RCC 7860 (cell line): ENCODE measurements at regions not wholly inside any gene's neighbourhood (a gene's known extent, or its start where the extent isn't known, plus 50 kb on each side); places are given as distances from the start of the nearest gene placed in this dataset.
"Not testable (repeated sequence)": the region's sequence is repeated elsewhere in the genome, so short reads cannot be mapped to it uniquely, and the experiment has no call there.

ENCODE experiments used
- DNase-seq: peaks from one replicate; pipeline ENCODE4 v3.0.0-alpha.2; 2015; ENCODE audit warnings: low spot score
- FAIRE-seq: peaks from 2 replicates; lab custom pipeline; 2012; peaks lifted over from hg19 to GRCh38; lab: Jason Lieb, UNC

GRCh38 chr21:28226563-28226962 is 766.1 kb downstream of the LTN1 start:
- no peak for DNase-seq
- FAIRE-seq: no peak

DNA sequence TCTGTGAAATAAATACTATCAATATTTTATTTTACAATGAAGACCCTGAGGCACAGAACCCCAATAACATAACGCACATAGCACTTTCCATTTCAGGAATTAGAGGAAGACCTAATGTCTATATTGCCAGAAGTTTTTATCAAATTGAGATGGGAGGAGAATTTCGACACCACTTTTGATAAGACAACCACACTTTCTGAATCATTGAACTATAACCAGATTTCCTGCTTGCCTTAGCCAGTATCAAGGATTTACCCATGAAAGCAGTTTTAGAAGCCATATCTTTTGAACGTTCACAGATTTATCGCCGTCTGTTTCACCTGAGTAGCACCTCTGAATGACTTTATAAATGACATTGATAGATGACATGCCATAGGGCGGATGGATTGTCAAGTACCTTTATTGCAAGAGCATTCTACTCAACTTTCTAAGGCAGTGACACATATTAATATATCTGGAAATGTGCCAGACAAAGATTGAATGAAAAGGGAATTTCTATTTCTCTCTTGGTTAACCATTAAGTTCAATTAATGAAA is 768.4 kb downstream of the LTN1 start:
- FAIRE-seq: peak; percentile 48
- DNase-seq: no peak

GRCh38 chr21:28221984-28222383 is 770.7 kb downstream of the LTN1 start:
- FAIRE-seq (peak; percentile 33), DNase-seq (no peak)

DNA sequence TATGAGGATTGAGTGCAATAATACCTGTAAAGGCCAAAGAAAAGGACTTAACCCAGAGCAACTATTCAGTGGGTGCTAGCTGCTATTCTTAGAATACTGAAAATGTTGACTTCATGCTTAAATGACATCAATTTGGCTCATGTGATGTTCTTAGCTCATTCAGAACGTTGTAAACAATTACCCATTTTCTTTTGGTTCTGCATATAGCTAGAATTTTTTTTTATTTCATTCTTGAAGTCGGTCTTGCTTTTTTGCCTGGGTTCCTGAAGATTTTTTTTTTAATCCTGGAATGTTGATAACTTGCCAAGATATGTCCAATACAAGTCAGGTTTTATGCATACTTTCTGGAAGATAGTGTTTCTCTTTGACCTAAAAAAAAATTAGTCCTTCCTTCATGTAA is 772.0 kb downstream of the LTN1 start:
- DNase-seq (no peak), FAIRE-seq (no peak)

DNA sequence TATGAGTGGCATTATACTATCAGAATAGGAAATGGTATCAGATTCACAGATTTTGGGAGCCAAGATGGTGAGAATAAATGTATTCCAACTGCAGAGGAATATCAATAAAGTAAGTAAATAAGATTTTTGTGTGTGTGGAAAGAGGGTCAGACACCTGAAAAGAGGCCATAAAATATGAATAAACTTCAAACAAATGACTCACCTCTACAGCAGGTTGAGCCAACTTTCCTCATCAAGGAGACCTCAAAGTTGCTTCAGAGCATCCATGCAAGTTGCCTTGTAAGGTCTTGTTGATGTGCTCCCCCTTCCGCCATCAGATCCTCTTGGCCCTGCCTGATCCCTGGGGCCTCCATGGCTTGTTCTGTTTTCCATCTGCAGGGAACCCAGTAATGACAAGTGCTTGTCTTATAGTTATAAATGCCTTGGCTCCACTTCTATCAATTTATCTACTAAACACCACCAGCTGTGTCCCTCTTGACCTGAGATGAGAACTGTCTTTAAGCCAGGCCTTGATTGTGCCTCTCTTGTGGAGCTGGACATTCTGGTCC is 775.6 kb downstream of the LTN1 start:
- FAIRE-seq (no peak), DNase-seq (no peak)

DNA sequence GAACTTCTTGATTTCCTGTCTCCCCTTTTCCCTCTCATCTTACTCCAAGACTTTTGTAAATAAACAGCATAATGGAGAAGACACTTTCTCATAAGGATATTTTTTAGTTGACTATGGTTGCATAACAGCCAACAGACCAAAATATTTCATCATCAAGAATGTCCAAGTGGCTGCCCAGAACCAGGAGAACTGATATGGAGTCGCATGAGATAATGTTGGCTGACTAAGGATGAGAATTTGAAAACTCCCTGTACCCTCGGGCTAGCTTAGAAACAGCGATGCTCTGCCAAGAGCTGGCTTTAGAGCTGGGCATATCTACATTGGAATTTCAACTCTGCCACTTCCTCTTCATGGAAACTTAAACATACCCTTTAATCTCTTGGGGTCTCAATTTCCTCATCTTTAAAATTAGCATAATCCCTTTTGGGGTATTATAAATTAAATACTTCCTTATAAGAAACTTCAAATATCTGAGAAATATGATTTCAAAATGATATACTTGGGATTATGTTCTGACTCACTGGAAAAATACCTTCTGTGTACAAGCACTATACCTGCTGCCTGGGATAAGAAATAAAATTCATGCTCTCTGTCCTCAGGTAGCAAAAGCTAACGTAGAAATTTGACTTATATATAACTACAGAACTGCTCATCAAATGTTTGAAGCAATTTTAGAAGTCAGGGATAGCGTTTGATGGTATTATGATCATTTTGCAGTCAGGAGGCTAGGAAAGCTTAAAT is 777.3 kb downstream of the LTN1 start:
- no peak for FAIRE-seq
- DNase-seq: no peak

- FAIRE-seq: no peak
- DNase-seq: no peak
Observed at GRCh38 chr21:28214786-28215185, 777.9 kb downstream of the LTN1 start.

DNA sequence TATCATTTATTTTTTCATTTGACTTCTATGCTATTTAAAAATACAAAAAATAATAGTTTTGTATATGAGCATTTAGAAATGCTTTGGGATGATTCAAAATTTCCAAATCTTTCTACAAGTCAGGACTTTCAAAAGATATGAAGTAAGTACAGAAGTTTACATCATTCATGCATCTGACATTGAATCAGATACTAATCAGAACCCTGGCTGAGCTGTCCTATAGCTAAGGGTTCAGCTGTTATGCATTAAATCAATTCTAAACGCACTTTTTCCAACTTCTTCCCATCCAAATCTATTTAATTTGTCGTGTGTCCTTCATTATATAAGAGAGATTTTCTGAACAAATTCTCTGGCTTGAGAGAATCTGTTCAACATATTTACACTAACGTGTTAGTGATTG is 779.4 kb downstream of the LTN1 start:
- no peak for DNase-seq
- FAIRE-seq: no peak

- DNase-seq: no peak
- no peak for FAIRE-seq
Observed at GRCh38 chr21:28212061-28212460, 780.6 kb downstream of the LTN1 start.

- DNase-seq: no peak
- FAIRE-seq: no peak
Observed at GRCh38 chr21:28207436-28208173, 785.1 kb downstream of the LTN1 start.

DNA sequence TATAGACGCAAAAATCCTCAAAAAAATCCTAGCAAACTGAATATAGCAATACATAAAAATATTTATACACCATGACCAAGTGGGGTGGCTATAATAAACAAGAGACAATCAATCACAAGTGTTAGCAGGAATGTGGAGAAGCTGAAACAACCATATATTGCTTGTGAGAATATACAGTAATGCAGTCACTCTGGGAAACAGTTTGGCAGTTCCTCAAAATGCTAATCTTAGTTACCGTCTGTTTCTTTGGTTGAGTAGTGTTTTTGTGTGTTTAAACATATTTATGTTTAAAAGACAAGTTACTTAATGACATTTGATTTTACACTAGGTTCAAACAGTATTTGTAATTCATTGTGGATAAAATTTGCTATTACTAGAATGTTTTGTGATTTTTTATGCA is 792.0 kb downstream of the LTN1 start:
- FAIRE-seq: no peak
- DNase-seq: no peak

GRCh38 chr21:28196981-28197380 is 795.7 kb downstream of the LTN1 start:
- no peak for FAIRE-seq
- no peak for DNase-seq

- FAIRE-seq (no peak), DNase-seq (no peak)
Observed at GRCh38 chr21:28193189-28193588, 799.5 kb downstream of the LTN1 start.

DNA sequence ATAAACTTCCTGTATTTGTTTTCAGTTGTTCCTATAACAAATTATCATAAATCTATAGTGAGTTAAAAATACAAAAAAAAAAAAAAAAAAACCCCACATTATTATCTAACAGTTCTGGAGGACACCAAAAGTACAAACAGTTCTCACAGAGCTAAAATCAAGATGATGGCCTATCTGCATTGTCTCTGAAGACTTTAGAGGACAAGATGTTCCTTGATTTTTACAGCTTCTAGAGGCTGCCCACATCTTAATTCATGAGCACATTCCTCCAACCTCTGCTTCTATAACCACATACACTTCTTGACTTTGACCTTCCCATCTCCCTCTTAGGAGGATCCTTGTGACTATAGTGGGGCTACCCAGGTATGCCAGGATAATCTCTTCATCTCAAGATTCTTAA is 806.1 kb downstream of the LTN1 start:
- FAIRE-seq (no peak), DNase-seq (no peak)

DNA sequence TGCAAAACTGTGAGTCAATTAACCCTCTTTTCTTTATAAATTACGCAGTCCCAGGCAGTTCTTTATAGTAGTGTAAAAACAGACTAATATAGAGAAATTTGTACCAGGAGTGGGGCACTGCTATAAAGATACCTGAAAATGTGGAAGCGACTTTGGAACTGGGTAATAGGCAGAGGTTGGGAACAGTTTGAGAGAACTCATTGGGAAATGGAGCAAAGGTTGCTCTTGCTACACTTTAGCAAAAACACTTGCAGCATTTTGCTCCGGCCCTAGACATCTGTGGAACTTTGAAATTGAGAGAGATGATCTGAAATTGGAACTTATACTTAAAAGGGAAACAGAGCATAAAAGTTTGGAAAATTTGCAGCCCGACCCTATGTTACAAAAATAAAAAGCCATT is 810.9 kb downstream of the LTN1 start:
- no peak for DNase-seq
- no peak for FAIRE-seq

DNA sequence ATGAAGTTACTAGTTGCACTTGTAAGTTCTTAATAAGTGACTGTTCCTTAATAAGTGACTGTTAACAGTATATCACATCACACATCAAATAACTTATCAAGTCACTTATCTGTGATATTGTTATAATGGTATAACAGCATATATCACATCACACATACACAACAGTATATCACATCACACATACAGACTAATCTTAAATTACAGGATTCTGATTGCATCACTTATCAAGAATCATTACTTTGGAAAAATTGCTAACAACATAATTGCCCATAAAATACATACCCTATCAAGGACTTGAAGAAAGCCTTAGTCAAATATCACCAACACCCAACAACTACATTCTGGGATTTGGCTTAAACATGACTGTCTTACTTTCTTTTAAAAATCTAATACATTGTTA is 813.5 kb downstream of the LTN1 start:
- FAIRE-seq: peak; percentile 10
- no peak for DNase-seq

DNA sequence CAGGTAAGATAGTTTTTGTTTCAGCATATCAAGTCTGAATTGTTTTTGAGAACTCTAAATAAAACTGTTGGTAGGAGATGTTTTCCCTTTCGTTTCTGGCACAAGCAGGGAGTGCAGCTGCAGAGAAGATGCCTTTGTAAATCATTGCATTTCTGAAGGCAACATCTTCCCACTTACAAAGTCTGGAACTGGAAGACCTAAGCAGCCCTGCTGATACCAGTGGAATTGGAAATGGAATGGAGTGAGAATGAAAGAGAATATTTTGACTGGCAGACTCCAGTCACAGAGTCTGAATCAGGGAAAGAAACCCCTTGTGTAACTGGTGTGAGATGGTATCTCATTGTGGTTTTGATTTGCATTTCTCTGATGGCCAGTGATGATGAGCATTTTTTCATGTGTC is 815.6 kb downstream of the LTN1 start:
- FAIRE-seq: no peak
- DNase-seq: no peak

DNA sequence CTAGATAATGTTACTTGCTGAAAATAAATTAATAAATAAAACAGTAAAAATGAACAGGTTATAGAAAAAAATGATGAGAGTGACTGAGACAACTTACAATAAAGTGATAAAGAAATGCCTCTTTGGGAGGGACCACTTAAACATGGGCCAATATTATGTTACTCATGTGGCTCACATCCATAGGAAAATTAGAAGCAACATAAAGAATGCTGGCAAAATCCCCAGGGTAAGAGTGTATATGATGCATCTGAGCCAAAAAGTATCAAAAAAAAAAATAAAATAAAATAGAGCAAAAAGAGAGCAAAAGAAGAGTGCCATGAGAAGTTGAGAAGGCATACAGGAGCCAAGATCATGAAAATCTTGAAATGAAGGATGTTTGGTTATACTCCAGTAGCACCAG is 818.0 kb downstream of the LTN1 start:
- FAIRE-seq (no peak), DNase-seq (no peak)

- FAIRE-seq: no peak
- no peak for DNase-seq
Observed at GRCh38 chr21:28174006-28174405, 818.7 kb downstream of the LTN1 start.

GRCh38 chr21:28172376-28172775 is 820.3 kb downstream of the LTN1 start:
- no peak for FAIRE-seq
- DNase-seq: no peak

DNA sequence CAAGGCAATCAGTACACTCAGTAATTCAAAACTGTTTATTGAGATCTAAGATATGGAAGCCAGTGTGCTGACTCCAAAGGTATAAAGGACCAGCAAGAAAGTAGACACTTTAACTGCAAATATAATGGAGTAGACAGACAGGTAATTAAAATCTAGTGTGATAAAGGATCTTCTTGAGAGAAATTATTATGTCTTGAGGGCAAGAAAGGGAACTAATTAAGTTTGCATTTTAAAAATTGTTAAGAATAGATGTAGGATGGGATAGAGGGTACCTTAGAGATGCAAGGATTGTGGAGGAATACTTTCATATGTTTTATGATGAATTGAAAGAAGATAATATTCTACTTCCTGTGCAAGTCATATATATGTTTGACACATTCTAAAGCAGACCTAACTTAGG is 825.3 kb downstream of the LTN1 start:
- FAIRE-seq (no peak), DNase-seq (no peak)

DNA sequence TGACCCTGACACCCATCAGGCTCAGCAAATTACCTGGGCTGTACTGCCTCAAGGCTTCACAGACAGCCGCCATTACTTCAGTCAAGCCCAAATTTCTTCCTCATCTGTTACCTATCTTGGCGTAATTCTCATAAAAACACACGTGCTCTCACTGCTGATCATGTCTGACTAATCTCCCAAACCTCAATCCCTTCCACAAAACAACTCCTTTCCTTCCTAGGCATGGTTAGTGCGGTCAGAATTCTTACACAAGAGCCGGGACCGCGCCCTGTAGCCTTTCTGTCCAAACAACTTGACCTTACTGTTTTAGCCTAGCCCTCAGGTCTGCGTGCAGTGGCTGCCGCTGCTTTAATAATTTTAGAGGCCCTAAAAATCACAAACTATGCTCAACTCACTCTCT is 828.2 kb downstream of the LTN1 start:
- not testable (repeated sequence) for DNase-seq, FAIRE-seq
